Gastroesophageal sphincter (tissue), 4 donors: ENCODE measurements at regions not wholly inside any gene's neighbourhood (a gene's known extent, or its start where the extent isn't known, plus 50 kb on each side); places are given as distances from the start of the nearest gene placed in this dataset.

Source experiments
- ATAC-seq: fragments of 150-250 bp; one replicate; pipeline ENCODE4 v1.9.1; 2016; ENCODE audit warnings: mild to moderate bottlenecking, moderate library complexity
- H3K27ac ChIP-seq, 4 donors: fragments of 200-600 bp; sonication (generic) in 3 of 4; 1 replicate in 3 of 4; 2 replicates in 1 of 4; pipeline ENCODE4 v1.5.1; 2016 to 2019
- H3K27me3 ChIP-seq: fragments of 200-600 bp; sonication (generic); one replicate; pipeline ENCODE4 v1.5.1; 2019
- H3K36me3 ChIP-seq, 2 donors: fragments of 200-600 bp; sonication (generic); one replicate each; pipeline ENCODE4 v1.5.1; 2019; ENCODE audit warnings: control low read depth in 1 of 2
- H3K4me1 ChIP-seq, 3 donors: fragments of 200-600 bp; sonication (generic); 1 replicate in 2 of 3; 2 replicates in 1 of 3; pipeline ENCODE4 v1.5.1; 2016 to 2019; ENCODE audit warnings: control low read depth in 2 of 3
- H3K4me3 ChIP-seq, 2 donors: fragments of 200-600 bp; sonication (generic); one replicate each; pipeline ENCODE4 v1.5.1; 2019; ENCODE audit warnings: mild to moderate bottlenecking in 1 of 2, moderate library complexity in 1 of 2
- H3K9me3 ChIP-seq, 3 donors: fragments of 200-600 bp; sonication (generic); one replicate each; pipeline ENCODE4 v1.5.1; 2017 to 2019; ENCODE audit warnings: control low read depth in 2 of 3
- CTCF ChIP-seq, 4 experiments: fragments of 200-600 bp in 2 of 4; fragments of 450-650 bp in 2 of 4; sonication (generic) in 1 of 4; IDR thresholded peaks; one replicate each; pipeline ENCODE4 v1.5.1; 2017 to 2019; ENCODE audit warnings: antibody characterized with exemption in 4 of 4, mild to moderate bottlenecking in 2 of 4, moderate library complexity in 2 of 4
- EP300 ChIP-seq: sonication (generic); formaldehyde crosslinking; IDR thresholded peaks from one replicate; pipeline ENCODE4 v1.6.1; 2017; ENCODE audit warnings: antibody characterized with exemption, mild to moderate bottlenecking
- POLR2A ChIP-seq, 2 donors: fragments of 450-650 bp; IDR thresholded peaks; one replicate each; pipeline ENCODE4 v1.6.1; 2017; ENCODE audit warnings: antibody characterized with exemption in 2 of 2, mild to moderate bottlenecking in 2 of 2, moderate library complexity in 1 of 2
- POLR2AphosphoS5 ChIP-seq: sonication (generic); formaldehyde crosslinking; IDR thresholded peaks from one replicate; pipeline ENCODE4 v1.6.1; 2017; ENCODE audit warnings: antibody characterized with exemption
- WGBS, 2 donors: methylation state at CpG; one replicate each; pipeline ENCODE4 v1.1.5; 2018; ENCODE audit warnings: low coverage in 1 of 2; 5-methylcytosine and 5-hydroxymethylcytosine counted together

- H3K4me1 ChIP-seq = no peaks in the 10 kb centered on the region
- no peaks in the 10 kb centered on the region for H3K27me3 ChIP-seq
- ATAC-seq = no peak
- no peaks in the 10 kb centered on the region for H3K36me3 ChIP-seq
- no peak for TF ChIP-seq POLR2AphosphoS5
- no peak for TF ChIP-seq EP300
- TF ChIP-seq CTCF (IDR thresholded peaks at IDR 0.05) = no peak
- TF ChIP-seq POLR2A (IDR thresholded peaks at IDR 0.05) = no peak
- WGBS, 2 donors = 67 to 84% methylated on average over 2 to 3 of the region's 3 CpGs
- no peak overlapping the region for H3K27ac ChIP-seq
- H3K9me3 ChIP-seq = no peaks in the 10 kb centered on the region
- H3K4me3 ChIP-seq = no peak overlapping the region
Observed at GRCh38 chr4:100644150-100644549, 126.3 kb upstream of the EMCN start.

- Histone ChIP-seq H3K4me1 (no peaks in the 10 kb centered on the region), H3K4me3 (no peak overlapping the region), H3K27ac (no peak overlapping the region), H3K27me3 (no peaks in the 10 kb centered on the region), H3K36me3 (no peaks in the 10 kb centered on the region), H3K9me3 (peaks cover 0 to 5% (median 0%) of the 10 kb centered on the region in 3 donors)
- no peak for ATAC-seq
- no peak for TF ChIP-seq POLR2AphosphoS5
- TF ChIP-seq POLR2A (IDR thresholded peaks at IDR 0.05) = no peak
- TF ChIP-seq CTCF (IDR thresholded peaks at IDR 0.05) = no peak
- no peak for TF ChIP-seq EP300
Observed at GRCh38 chr4:100641336-100641735, 123.5 kb upstream of the EMCN start.

GRCh38 chr4:100635899-100636298 lies 118.1 kb upstream of the EMCN start:
- Histone ChIP-seq H3K27me3 (no peaks in the 10 kb centered on the region), H3K36me3 (no peaks in the 10 kb centered on the region), H3K4me1 (no peaks in the 10 kb centered on the region)

GRCh38 chr4:100633269-100633668 lies 115.4 kb upstream of the EMCN start:
- no peak overlapping the region for H3K4me3 ChIP-seq
- H3K4me1 ChIP-seq = no peaks in the 10 kb centered on the region
- ATAC-seq = no peak
- peaks cover 0 to 5% (median 0%) of the 10 kb centered on the region in 3 donors for H3K9me3 ChIP-seq
- no peaks in the 10 kb centered on the region for H3K27me3 ChIP-seq
- H3K36me3 ChIP-seq = no peaks in the 10 kb centered on the region
- WGBS, 2 donors = 75 to 100% methylated on average over 1 to 2 of the region's 2 CpGs
- no peak overlapping the region for H3K27ac ChIP-seq
- TF ChIP-seq EP300 = no peak
- no peak for TF ChIP-seq CTCF (IDR thresholded peaks at IDR 0.05)
- TF ChIP-seq POLR2A (IDR thresholded peaks at IDR 0.05) = no peak
- TF ChIP-seq POLR2AphosphoS5 = no peak

More at GRCh38 chr4:100635899-100636298, 118.1 kb upstream of the EMCN start:
- no peak for ATAC-seq
- Histone ChIP-seq H3K9me3 (peaks cover 0 to 5% (median 0%) of the 10 kb centered on the region in 3 donors), H3K4me3 (no peak overlapping the region), H3K27ac (no peak overlapping the region)
- TF ChIP-seq POLR2AphosphoS5 = no peak
- no peak for TF ChIP-seq CTCF (IDR thresholded peaks at IDR 0.05)

- no peaks in the 10 kb centered on the region for H3K9me3 ChIP-seq
- TF ChIP-seq POLR2A (IDR thresholded peaks at IDR 0.05) (no peak), POLR2AphosphoS5 (no peak)
- H3K4me1 ChIP-seq = no peaks in the 10 kb centered on the region
- ATAC-seq = no peak
- 81 to 95% methylated on average over 2 of the region's 2 CpGs for WGBS, 2 donors
- H3K36me3 ChIP-seq = no peaks in the 10 kb centered on the region
- H3K4me3 ChIP-seq = no peak overlapping the region
- no peak overlapping the region for H3K27ac ChIP-seq
- H3K27me3 ChIP-seq = no peaks in the 10 kb centered on the region
Observed at GRCh38 chr4:100632163-100632562, 114.3 kb upstream of the EMCN start.
